CD4-positive, alpha-beta T cell treated with Interleukin-17A for 4 hours (primary cell): ENCODE measurements at regions not wholly inside any gene's neighbourhood (a gene's known extent, or its start where the extent isn't known, plus 50 kb on each side); places are given as distances from the start of the nearest gene placed in this dataset.
A peak's percentile ranks its signal among the peaks of the same experiment; 100 is the strongest.
"Not testable (repeated sequence)": the region's sequence is repeated elsewhere in the genome, so short reads cannot be mapped to it uniquely, and the experiment has no call there.

ENCODE experiments used
- DNase-seq: peaks from one replicate; pipeline ENCODE4 v3.0.0-alpha.2; 2020; ENCODE audit warnings: mixed read lengths

- not testable (repeated sequence) for DNase-seq
Measured at GRCh38 chr1:228611707-228612106, 123.6 kb upstream of the RHOU start.

- DNase-seq: not testable (repeated sequence)
Measured at GRCh38 chr1:228622002-228622716, 113.1 kb upstream of the RHOU start.

DNA sequence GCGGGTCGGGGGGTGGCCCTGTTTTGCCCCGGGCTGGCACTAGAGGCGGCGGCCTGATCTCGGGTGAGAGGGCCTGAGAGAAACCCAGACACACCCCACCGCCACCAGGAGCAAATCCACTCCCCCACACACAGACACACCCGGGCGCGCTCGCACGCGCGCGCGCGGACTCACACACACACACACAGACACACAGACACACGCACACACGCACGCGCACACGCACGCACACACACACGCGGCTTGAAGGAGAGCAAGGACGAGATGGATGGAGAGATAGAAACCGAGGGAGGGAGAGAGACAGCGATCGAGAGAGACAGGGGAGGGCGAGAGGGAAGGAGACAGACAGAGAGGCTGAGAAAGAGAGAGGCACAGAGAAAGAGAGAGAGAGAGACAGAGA, 108.8 kb upstream of the RHOU start:
- not testable (repeated sequence) for DNase-seq

DNA sequence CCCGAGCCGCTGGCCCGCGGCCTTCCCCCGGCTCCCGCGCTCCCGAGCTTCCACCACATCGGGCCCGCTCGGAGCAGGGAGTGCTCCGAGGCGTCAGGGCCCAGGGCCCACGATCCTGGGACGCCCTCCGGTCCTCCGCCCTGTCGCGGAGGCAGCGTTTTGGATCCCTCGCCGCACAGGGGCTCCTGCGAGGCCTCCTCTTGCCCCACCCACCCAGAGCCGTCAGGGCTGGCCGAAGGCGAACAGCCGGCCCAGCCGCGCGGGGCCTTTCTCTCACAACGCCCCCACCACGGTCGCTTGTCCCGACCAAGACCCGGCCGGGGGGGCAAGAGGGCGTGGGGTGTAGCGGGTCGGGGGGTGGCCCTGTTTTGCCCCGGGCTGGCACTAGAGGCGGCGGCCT, 102.4 kb upstream of the RHOU start:
- not testable (repeated sequence) for DNase-seq

GRCh38 chr1:228635304-228635703, 100.0 kb upstream of the RHOU start:
- peak; percentile 11 for DNase-seq

DNA sequence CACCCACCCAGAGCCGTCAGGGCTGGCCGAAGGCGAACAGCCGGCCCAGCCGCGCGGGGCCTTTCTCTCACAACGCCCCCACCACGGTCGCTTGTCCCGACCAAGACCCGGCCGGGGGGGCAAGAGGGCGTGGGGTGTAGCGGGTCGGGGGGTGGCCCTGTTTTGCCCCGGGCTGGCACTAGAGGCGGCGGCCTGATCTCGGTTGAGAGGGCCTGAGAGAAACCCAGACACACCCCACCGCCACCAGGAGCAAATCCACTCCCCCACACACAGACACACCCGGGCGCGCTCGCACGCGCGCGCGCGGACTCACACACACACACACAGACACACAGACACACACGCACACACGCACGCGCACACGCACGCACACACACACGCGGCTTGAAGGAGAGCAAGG, 97.8 kb upstream of the RHOU start:
- not testable (repeated sequence) for DNase-seq

GRCh38 chr1:228646717-228647522, 88.4 kb upstream of the RHOU start:
- peak; percentile 50 for DNase-seq

DNA sequence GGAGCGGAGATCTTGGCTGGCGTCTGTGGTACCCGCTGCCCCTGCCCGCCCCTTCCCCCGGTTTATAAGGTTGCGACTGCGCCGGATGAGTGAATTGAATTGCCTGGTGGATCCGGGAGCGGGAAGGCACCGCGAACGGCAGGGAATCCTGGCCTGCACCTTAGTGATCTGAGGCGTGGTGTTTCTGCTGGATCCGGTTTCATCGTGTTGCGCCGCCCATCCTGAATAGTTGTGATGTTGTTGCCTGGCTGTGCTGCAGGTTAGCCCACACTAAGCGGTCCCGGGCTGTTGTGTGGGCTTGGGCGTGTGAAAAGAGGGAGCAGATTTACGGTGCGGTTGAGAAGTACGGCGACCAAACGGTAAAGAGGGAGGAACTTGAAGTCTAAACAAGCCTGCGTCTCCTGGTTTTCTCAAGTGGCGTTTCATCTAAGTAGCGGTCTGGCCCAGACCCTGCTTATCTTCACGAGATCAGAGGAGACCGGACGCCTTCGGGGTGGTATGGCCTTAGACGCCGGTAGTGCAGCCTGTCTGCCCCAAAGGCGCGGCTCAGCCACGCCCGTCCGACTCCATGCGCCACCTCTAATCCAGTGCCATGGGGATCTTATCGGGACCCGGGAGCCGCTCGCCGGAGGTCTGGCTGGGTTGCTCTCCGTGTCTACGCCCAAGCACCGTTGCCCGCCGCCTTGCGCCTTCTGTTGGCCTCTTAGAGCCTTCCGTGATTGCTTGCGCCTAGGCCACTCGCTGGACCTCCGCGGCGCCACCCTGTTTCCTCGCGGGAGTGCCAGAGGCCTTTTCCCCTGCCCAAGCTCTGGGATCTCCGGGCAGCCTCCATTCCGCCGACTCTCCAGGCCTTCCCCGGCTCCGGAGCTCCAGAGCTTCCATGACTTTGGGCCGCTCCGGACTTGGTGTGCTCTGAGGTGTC, 87.5 kb upstream of the RHOU start:
- peak; percentile 42 for DNase-seq

GRCh38 chr1:228648647-228649383, 86.5 kb upstream of the RHOU start:
- DNase-seq: no peak

DNA sequence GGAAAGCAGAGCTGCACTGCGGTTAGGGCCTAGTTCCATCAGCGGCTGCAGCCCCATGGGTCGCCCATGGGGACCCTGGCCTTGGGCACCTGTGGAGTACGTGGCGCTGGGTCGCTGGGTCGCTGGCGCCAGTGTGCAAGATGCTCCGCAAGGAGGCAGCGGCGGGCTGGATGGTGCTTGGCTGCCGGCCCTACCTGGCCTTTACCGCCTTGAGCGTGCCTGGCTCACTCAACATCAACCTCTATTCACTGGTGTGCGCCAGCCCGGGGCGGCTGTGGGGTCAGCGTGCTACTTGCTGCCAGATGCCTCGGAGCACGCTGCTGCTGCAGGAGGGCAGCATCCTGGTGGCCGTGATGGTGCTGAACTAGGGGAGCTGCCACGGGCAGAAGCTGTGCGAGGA, 85.1 kb upstream of the RHOU start:
- no peak for DNase-seq

- no peak for DNase-seq
Measured at GRCh38 chr1:228650946-228651345, 84.3 kb upstream of the RHOU start.

- DNase-seq: no peak
Measured at GRCh38 chr1:228652116-228652515, 83.2 kb upstream of the RHOU start.

DNA sequence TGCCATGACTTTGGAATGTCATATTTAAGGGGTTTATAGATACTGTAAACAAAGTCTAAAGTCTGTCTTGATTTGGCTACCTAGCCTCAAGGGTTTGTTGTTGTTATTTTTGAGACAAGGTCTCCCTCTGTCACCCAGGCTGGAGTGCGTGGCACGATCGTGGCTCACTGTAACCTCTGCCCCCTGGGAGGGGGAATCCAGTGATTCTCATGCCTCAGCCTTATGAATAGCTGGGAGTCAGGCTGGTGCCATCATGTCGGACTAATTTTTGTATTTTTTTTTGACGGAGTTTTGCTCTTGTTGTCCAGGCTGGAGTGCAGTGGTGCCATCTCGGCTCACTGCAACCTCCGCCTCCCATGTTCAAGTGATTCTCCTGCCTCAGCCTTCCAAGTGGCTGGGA, 82.2 kb upstream of the RHOU start:
- DNase-seq: not testable (repeated sequence)

- no peak for DNase-seq
Measured at GRCh38 chr1:228653748-228654147, 81.5 kb upstream of the RHOU start.

DNA sequence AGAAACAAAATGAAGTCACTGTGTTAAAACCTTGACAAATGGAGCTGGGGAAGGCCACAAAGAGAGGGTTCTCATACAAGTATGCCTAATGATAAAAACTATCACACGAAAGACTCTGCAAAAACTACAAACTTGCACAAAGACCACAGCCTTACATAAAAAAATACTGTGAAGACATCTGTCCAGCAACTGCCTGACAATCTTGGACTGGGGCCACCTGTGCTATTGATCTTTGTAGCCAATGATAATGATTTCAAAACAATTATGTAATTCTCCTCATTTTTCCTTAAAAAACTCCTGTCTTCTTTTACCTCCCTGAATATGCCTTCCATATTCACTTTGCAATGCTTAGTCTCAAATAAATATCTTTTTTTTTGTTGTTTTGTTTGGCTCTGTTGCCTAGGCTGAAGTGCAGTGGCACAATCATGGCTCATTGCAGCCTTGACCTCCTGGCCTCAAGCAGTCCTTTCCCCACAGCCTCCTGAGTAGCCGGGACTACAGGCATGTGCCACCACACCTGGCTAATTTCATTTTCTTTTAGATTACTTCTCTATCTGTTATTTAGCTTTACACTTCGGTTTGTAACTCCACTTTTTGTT, 79.4 kb upstream of the RHOU start:
- no peak for DNase-seq

GRCh38 chr1:228662007-228662689, 73.1 kb upstream of the RHOU start:
- DNase-seq: not testable (repeated sequence)

DNA sequence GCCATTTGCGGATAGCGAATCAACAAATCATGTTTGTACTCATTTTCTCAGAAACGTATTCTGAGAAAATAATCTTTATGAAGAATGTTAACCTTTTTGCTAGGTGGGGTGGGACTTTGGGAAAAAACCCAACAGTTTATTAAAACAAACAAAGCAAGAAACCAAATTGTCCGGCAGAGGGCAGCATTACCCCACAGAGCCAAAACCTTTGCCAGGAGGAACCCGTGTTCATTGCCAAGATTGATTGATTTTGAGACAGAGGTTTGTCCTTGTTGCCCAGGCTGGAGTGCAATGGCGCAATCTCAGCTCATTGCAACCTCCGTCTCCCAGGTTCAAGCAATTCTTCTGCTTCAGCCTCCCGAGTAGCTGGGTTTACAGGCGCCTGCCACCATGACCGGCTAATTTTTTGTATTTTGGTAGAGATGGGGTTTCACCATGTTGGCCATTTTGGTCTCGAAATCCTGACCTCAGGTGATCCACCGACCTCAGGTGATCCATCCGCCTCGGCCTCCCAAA, 70.8 kb upstream of the RHOU start:
- DNase-seq: peak; percentile 85

- no peak for DNase-seq
Measured at GRCh38 chr1:228666686-228667623, 68.3 kb upstream of the RHOU start.

- no peak for DNase-seq
Measured at GRCh38 chr1:228668553-228669241, 66.6 kb upstream of the RHOU start.
